ENCODE measurements at regions not wholly inside any gene's neighbourhood (a gene's known extent, or its start where the extent isn't known, plus 50 kb on each side); places are given as distances from the start of the nearest gene placed in this dataset.
A peak's percentile ranks its signal among the peaks of the same experiment; 100 is the strongest.
"Not testable (repeated sequence)": the region's sequence is repeated elsewhere in the genome, so short reads cannot be mapped to it uniquely, and the experiment has no call there.

DNA sequence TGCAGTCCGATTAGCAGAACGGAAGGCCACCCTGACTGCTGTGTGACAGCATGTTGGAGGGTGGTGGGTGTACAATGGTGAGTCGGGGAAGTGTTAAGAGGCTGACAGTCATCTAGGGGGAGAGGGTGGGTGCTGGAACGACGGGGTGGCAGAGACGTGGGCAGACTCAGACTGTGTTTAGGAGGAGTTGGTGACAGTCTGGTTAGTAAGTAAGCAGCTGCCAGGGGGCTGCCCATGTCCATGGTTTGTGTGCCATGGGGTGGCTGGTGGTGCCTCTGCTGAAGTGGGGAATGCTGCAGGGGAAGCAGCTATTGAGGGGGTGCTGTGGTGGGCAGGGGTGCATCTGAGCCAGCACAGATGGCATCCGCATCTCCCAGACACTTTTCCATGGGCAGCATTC lies 51.3 kb upstream of the BOD1 start:
- DNase-seq (ENCODE audit: low read depth, low spot score), result no peak

DNA sequence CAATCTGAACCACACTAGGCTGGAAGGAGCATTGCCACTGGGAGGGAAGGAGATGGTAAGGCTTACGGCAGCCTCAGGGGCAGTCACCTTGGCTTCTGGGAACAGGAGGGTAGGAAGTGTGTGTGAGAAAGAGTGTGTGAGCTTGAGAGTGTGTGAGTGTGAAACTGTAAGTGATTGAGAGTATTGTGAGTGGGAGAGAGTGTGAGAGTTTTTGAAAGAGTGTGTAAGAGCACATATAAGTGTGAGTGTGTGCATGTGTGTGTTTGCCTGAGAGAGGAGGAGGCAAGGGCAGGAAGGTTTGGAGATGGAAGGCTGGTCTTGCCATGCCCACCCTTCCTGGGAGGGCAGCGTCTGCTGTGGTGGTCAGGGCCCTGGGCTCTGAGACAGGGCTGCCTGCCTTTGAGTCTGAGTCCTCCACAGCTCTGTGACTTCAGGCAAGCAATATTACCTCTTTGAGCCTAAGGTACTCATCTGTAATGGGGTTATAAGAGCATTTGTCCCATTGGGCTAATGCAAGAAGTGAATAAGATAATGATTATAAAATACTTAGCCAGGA lies 51.9 kb upstream of the BOD1 start:
- DNase-seq (ENCODE audit: low read depth, low spot score), result no peak

DNA sequence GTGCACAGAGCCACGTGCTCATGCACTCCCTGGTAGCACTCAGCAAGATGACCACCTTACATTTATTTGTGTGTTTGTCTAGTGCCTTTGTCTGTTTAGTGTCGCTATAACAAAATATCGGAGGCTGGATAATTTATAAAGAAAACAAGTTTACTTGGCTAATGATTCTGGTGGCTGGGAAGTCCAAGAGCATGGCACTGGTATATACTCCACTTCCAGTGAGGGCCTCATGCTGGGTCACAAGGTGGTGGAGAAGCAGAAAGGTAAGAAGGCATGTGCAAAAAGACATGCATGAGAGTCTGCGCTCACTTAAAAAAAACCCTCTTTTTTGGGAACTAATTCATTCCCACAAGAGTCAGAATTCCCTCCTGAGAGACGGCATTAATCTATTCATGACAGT lies 52.5 kb upstream of the BOD1 start:
- DNase-seq (ENCODE audit: low read depth, low spot score), result no peak

DNA sequence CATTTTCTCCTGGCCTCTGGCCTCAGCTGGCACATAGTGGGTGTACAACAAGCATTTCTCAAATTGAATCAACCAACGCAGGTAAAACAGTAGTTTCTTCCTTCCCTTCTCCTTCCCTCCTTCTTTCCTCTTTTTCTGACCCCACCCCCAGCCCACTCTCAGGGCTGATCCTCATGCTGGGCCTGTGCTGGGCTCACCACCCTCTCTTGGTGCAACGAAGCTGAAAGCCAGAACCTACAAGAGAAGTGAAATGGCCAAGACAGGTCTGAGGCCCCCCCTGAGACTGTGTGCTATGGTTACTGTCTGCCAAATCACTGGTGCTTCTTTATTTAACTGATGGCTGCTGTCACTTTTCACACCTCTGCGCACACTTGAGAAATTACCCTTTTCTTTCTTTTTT lies 53.0 kb upstream of the BOD1 start:
- DNase-seq (ENCODE audit: low read depth, low spot score), result no peak

DNA sequence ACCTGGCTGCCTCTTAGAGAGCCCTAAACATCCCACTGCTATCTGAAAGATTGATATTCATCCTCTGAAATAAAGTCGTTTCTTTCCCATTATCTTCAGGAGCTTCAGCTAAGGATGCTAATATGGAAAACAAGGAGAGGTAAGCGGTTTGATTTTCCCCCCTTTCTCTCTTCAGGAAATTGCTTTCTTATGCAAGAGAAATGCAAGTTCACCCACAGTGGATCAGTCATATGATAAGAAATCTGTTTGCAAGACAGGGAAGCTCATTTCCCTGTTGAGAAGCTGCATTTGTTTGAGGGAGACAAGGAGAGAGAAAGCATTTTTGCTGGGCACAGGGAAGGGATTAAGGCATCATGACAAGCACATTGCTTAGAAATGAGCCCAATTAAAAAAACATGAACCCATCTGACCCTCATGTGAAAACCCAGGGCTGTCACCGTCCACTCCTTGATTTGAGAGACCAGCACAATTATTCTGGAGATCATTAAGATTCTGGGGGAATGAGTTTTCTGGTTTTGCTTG lies 53.7 kb upstream of the BOD1 start:
- peak; percentile 77 for DNase-seq (ENCODE audit: low read depth, low spot score)

DNA sequence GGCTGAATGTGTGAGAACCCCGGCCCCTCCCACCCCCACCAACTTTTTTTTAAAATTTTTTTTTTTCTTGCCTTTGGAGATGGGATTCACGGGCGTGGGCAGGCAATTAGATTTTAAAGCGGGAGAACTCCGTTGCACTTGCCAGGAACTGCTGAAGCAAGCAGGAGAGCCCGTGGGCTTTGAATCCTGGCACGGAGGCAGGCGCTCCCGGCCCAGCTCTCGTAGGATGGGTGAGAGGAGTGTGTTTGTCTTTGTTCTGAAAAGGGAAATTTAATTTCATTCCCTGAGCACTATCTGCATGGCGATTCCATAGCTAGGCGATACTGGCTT lies 54.3 kb upstream of the BOD1 start:
- DNase-seq (ENCODE audit: low read depth, low spot score), result no peak

DNA sequence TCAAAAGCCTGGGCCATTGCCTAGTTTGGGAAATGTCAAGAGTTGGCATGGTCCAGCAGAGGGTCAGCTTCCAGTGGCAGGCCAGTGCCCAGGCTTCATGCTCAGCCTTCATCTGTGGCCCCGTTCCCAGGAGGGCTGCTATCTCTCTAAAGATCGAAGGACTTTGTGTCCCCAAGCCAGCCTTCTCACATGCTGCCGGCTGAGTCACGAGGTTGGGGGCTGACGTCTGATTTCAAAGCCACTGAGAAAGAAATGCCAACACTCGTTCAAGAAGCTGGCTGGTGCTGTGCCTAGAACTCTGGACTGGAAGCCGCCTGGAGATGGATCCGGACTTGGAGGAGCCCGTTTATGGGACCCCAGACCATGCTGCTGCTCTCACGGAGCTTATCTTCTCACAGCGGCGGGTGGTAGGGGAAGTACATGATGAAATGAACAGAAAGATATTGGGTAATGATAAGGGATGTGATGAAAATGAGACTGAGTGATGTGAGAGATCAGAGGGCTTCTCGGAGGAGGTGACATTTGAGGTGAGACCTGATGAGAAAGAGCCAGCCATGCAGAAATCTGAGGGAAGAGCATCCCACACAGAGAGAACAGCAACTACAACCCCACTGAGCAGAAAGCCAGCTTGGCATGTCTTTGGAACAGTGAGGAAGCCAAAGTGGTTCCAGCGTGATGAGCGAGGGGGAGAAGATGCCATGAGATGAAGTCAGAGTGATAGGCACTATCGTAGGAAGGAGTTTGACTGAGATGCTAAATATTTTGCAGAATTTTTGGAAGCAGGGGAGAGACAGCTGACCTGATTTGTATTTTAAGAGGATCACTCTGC lies 54.9 kb upstream of the BOD1 start:
- no peak for DNase-seq (ENCODE audit: low read depth, low spot score)

DNA sequence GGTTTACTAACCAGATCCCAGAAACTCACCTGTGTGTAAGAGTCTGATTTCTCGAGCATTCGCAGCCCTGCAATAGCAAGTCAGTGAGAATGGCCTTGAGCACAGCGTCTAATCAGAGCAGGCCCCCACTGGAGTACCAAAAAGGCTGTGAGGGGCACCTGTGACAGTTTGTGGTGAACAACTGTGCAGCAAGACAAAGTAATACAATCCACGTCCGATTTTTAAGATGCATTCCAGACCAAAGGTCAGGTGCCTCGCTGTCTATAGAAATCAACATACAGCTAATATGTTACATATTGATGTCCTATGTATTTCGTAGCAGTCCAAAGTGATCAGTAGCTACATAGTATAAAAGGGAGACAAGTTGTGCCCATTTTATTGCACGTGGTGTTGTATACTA lies 55.7 kb upstream of the BOD1 start:
- no peak for DNase-seq (ENCODE audit: low read depth, low spot score)

DNA sequence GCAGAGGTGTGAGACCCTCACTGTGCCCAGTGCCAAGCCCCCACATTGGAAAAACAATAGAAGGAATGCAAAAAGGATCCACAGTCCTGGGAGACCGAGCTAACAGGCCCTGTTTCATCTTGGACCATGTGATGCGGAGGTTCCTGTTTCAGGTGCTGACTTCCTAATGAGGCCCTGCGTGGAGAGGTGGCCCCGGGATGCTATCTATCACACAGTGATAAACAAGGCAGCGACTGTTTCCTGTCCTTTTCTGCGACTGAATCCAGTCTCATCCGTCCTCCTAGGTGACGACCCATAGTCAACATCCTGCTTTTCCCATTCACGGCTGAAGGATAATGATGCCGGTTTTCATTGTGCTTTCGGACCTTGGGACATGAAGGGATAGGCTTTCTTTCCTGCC lies 56.4 kb upstream of the BOD1 start:
- no peak for DNase-seq (ENCODE audit: low read depth, low spot score)

DNA sequence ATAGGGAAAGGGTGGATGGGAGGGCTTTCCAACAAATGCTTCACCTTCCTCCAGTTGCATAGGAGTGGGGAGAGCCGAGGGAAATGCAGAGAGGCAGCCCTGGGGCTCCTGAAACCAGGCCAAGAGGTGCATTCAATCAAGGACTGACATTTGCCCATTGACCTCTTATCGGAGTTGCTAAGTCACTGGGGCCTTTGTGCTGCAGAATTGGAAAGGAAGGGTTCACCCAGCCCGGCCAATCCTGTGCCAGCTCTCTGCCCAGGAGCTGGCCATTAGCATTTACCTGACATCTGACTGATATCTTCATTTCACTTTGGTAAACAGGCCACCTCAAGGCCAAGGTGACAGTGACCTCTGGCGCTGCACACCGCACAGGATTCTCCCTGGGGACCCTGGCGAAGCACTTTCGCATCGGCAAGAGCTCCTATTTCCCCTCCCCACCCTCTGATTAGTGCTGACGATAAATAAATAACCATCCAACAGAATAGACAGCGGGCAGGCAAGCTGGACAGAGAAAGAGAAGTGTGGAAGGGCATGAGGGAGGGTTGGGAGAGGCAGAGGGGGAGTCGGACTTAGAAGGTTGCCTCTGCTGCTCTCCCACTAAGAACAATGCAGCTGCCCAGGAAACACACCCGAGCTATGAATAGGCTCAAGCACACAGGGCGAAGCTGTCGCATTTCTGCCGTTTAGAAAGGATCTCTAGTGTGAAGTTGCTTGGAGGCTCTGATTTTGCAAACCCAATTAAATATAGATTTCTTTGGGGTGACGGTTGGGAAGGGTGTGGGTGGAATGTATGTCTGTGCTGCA lies 57.0 kb upstream of the BOD1 start:
- DNase-seq (ENCODE audit: low read depth, low spot score), result no peak

DNA sequence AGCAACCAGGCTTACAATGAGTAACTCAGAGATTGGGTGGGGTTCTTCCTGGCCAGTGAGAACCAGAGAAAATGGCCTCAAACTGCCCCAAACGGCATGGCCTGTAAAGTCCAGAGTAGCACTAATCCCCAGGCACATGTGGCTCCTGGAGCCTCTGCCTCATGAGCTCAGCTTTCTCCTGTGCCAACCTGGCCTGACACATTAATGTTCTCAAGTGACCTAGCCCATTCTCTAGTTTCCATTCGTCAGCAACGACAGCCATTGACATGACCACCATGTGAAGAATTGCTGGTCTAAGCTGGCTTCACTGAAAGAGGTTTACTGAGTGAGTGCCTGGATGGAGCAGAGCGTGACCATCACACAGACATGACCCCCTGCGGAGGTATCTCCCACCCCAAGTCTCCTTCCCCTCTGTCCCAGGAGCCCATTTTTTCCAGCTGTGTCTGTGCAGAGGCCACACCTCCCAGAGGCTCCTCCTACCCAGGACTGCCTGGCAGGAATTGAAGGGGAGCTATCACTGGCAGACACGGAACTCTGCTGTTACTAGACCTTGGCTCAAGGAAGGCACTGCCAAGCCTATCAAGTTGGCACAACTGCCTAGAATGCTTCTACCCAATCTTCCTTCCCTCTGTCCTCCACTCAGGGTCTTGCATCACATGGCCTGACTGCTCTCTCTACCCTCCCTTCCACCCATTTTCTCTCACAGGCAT lies 59.0 kb upstream of the BOD1 start:
- no peak for DNase-seq (ENCODE audit: low read depth, low spot score)

DNA sequence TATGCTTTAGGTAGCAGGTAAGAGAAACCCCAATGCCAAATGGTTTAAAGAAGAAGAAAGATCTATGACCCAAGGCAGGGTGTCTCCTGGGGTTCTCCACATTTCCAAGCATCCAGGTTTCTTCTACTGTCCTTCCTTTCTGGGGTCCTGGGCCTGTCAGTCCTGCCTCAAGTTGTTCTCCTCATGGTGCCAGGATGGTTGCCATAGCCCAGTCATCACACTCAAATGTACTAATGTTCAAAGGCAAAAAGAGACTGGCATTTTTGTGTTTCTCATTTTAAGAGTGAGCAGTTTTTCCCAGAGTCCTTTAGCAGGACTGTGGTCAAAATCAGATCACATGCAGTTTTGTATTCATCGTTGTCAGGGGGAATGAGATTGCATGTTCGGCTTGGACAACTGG lies 59.9 kb upstream of the BOD1 start:
- no peak for DNase-seq (ENCODE audit: low read depth, low spot score)

DNA sequence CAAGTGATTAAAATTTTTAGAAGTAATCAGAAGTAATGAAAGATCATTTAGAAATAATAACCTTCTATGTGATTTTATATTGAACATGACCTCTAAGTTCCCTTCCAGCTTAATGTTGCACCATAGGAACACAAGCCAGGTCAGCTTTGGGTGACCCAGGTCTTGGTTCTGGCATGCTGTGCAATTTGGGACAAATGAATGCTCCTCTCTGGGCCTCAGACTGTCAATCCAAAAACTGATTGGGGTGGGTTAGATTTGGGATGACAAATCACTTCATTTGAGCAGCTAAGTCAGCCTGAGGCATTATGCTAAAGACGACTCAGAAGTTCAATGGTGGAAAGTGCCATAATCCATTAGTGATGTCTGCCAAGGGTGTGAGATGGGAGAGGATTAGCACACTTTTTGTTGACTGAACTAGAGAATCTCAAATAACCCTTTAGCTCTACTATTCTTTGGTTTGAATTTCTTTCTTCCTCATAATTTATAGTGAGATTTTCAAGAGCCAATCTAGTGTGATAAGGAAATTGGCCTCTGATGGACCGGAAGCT lies 60.7 kb upstream of the BOD1 start:
- no peak for DNase-seq (ENCODE audit: low read depth, low spot score)

DNA sequence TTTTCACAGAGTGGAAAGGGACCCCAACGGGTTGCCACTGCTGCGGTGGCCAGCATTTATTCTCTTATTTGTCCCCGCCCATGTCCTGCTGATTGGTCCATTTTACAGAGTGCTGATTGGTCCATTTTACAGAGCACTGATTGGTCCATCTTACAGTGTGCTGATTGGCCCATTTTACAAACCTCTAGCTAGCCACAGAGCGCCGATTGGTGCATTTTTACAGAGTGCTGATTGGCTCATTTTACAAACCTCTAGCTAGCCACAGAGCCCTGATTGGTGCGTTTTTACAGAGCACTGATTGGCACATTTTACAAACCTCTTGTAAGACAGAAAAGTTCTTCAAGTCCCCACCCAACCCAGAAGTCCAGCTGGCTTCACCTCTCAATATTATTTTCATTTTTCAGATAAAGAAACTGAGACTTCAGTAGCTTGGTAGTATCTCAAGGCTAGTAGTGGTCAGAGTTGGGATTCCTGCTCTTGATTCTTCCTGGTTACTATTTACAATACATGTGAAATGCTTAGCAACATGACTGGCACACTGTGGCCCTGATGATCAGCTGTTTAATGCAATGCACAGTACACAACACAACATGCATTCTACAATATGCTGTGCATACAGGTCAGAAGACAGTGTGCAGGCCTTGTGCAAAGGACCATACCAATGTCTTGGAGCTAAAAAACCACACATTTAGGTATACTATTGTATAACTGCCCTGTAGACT lies 63.6 kb upstream of the BOD1 start:
- no peak for DNase-seq (ENCODE audit: low read depth, low spot score)

DNA sequence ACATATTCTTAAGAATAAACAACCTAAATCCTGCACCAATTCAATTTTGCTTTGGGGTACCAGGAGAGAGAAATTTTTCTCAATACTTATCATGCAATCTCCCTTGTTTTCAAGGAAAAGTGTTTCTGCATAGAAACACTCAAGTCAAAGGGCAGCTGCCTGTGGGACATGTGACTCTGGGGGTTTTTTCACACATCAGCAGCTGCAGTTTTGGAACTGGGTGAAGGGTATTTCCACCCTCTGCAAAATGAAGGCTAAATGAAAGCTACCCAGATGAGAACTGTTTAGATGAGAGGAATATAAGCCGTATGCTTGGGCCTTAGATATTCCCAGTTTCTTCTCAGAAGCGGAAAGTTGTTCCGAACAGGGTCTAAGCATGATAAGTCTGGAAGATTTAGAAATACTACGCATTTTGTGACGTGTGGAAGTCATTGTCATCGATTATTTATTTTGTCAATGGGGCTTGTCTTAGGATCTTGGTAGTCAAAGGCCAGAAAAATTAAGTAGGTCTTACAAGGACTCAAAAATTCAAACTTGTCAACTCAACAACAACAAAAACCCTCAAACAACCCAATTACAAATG lies 64.3 kb upstream of the BOD1 start:
- DNase-seq (ENCODE audit: low read depth, low spot score), result no peak

DNA sequence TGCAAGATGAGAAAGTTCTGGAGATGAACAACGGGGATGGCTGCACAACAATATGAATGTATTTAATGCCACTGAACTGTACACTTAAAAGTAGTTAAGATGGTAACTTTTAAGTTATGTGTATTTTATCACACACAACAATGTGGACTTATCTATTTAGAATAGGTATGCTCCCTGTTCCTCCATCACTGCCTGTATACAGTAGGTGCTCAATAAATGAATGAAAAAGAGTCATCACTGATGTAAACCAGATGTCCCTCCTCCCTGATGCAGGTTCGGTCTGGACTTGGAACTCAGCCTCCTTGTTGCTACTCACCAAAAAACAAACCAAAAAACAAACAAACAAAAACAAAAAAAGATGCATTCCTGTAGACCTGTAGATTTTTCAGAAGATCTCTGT lies 65.9 kb upstream of the BOD1 start:
- no peak for DNase-seq (ENCODE audit: low read depth, low spot score)

DNA sequence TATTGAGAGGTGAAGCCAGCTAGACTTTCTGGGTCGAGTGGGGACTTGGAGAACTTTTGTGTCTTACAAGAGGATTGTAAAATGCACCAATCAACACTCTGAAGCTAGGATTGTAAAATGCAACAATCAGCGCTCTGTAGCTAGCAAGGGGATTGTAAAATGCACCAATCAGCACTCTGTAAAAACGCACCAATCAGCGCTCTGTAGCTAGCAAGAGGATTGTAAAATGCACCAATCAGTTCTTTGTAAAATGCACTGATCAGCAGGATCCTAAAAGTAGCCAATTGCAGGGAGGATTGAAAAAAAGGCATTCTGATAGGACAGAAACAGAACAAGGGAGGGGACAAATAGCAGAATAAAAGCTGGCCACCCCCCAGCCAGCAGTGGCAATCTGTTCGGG lies 68.1 kb upstream of the BOD1 start:
- DNase-seq (ENCODE audit: low read depth, low spot score), result not testable (repeated sequence)

DNA sequence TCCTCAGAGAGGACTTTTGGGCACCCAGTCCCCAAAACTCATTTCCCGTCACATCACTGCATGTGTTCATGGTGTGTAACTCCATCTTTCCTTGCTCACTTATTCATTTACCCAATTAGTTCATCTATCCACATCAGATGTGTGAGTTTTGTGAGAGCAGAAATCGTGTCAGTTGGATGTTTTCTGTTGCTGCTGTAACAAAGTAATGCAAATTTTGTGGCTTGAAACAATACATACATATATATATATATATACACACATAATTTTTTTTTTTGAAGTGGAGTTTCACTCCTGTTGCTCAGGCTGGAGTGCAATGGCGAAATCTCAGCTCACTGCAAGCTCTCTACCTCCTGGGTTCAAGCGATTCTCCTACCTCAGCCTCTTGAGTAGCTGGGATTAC lies 70.5 kb upstream of the BOD1 start:
- no peak for DNase-seq (ENCODE audit: low read depth, low spot score)

DNA sequence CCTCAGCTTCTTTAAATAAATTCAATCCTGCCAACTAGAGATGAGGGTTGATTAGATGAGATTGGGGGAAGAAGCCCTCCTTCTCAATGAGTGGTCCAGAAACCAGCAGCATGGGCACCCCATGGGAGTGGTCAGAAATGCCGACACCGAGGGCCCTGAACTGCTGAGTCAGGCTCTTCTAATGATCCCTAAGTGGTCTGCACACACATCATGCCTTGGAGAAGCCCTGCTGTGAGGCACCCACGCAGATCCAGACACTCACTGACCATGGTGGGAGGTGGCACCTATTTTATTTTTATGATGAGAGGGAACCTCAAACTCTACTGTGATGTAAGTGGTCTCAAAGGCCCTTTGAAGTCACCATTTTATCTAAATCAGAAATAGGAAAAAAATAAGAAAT lies 72.3 kb upstream of the BOD1 start:
- no peak for DNase-seq (ENCODE audit: low read depth, low spot score)

DNA sequence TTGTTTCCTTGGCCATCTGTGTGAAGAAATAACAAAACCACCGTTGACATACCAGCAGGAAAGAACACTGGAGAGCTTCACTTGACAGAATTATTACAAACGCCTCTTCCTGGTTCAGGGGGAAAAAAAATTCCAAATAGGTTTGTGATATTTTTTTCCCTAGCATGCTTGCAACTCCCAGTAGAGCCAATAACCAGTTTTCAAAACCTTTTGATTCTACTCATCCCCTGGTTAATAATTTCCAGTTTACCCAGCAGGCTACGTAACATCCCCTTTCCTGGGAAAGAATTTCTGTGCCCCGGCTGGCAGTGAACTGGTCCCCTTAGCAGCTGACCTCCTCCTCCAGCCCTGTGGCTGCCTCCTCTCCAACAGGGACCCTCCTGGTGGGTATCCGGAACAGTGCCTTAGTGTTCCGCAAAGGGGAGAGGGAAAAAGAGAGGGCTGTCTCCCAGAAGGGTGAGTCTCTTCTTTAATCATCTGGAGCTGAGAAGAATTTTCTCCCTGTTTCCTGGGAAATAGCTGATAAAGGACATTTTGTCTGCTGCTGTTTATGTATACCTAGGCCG lies 72.8 kb upstream of the BOD1 start:
- no peak for DNase-seq (ENCODE audit: low read depth, low spot score)

All from iPS DF 19.7 (cell line).